CD14-positive monocyte (primary cell): ENCODE measurements at regions not wholly inside any gene's neighbourhood (a gene's known extent, or its start where the extent isn't known, plus 50 kb on each side); places are given as distances from the start of the nearest gene placed in this dataset.

Experiments
- DNase-seq, 3 donors: peaks; one replicate each; pipeline ENCODE4 v3.0.0-alpha.2; 2011 to 2022
- H2AFZ ChIP-seq: 2 replicates; pipeline ENCODE4 v1.6.0; 2012; ENCODE audit warnings: mild to moderate bottlenecking, low read depth, low read length, inconsistent platforms; ENCODE audit not compliant: insufficient read depth, poor library complexity, severe bottlenecking
- H3K27ac ChIP-seq, 2 donors: 1 replicate in 1 of 2; 2 replicates in 1 of 2; pipeline ENCODE4 v1.5.1; 2012 to 2013; ENCODE audit warnings: low read length in 2 of 2, control low read depth in 1 of 2, inconsistent platforms in 1 of 2, low read depth in 1 of 2, mild to moderate bottlenecking in 1 of 2
- H3K27me3 ChIP-seq, 2 donors: one replicate each; pipeline versions ENCODE4 v1.6.0 to v1.6.1; 2011 to 2013; ENCODE audit warnings: low read length in 2 of 2; ENCODE audit not compliant: control insufficient read depth in 2 of 2, insufficient read depth in 2 of 2
- H3K36me3 ChIP-seq, 2 donors: replicated peaks in 1 of 2; 1 replicate in 1 of 2; 2 replicates in 1 of 2; pipeline versions ENCODE4 v1.5.1 to v1.6.1; 2012 to 2013; ENCODE audit warnings: low read length in 2 of 2, control low read depth in 1 of 2, inconsistent platforms in 1 of 2, mild to moderate bottlenecking in 1 of 2; ENCODE audit not compliant: insufficient read depth in 2 of 2, control insufficient read depth in 1 of 2
- H3K4me1 ChIP-seq, 2 donors: 1 replicate in 1 of 2; 2 replicates in 1 of 2; pipeline versions ENCODE4 v1.5.1 to v1.6.1; 2012 to 2013; ENCODE audit warnings: low read length in 2 of 2, control low read depth in 1 of 2, inconsistent platforms in 1 of 2, mild to moderate bottlenecking in 1 of 2, moderate library complexity in 1 of 2; ENCODE audit not compliant: insufficient read depth in 2 of 2, control insufficient read depth in 1 of 2
- H3K4me2 ChIP-seq: replicated peaks from 2 replicates; pipeline ENCODE3; 2012; ENCODE audit warnings: low read length, moderate library complexity, mild to moderate bottlenecking; ENCODE audit not compliant: poor library complexity, severe bottlenecking; ENCODE audit errors: extremely low read depth
- H3K4me3 ChIP-seq, 3 experiments: fragments of 200-600 bp in 1 of 3; sonication (generic) in 1 of 3; replicated peaks in 1 of 3; 1 replicate in 2 of 3; 2 replicates in 1 of 3; pipeline ENCODE4 v1.5.1; 2011 to 2013; ENCODE audit warnings: low read length in 3 of 3, mild to moderate bottlenecking in 3 of 3, control low read depth in 2 of 3, low read depth in 2 of 3, inconsistent platforms in 1 of 3, moderate library complexity in 1 of 3
- H3K79me2 ChIP-seq: 2 replicates; pipeline ENCODE4 v1.6.0; 2012; ENCODE audit warnings: mild to moderate bottlenecking, control low read depth, inconsistent platforms, low read length, moderate library complexity; ENCODE audit not compliant: insufficient read depth
- H3K9ac ChIP-seq: 2 replicates; pipeline ENCODE4 v1.6.0; 2017; ENCODE audit warnings: low read length, mild to moderate bottlenecking; ENCODE audit not compliant: insufficient read depth, poor library complexity, severe bottlenecking
- H3K9me3 ChIP-seq, 2 donors: replicated peaks in 1 of 2; 1 replicate in 1 of 2; 2 replicates in 1 of 2; pipeline versions ENCODE4 v1.5.1 to v1.6.1; 2012 to 2013; ENCODE audit warnings: low read length in 2 of 2, control low read depth in 1 of 2; ENCODE audit not compliant: control insufficient read depth in 1 of 2, insufficient read depth in 1 of 2
- H4K20me1 ChIP-seq: 2 replicates; pipeline ENCODE4 v1.6.0; 2012; ENCODE audit warnings: mild to moderate bottlenecking, low read length, control low read depth, moderate library complexity; ENCODE audit not compliant: insufficient read depth
- H3K27ac Mint-ChIP-seq, 7 donors: one replicate each; pipeline ENCODE4 v1.8.0; 2020; ENCODE audit warnings: mild to moderate bottlenecking in 7 of 7, mixed read lengths in 7 of 7, moderate library complexity in 6 of 7, inconsistent platforms in 2 of 7
- H3K27me3 Mint-ChIP-seq, 3 donors: one replicate each; pipeline ENCODE4 v1.8.0; 2021 to 2022; ENCODE audit warnings: low read depth in 3 of 3, mild to moderate bottlenecking in 3 of 3, mixed read lengths in 3 of 3, moderate library complexity in 3 of 3, inconsistent platforms in 1 of 3
- H3K36me3 Mint-ChIP-seq, 2 donors: one replicate each; pipeline ENCODE4 v1.8.0; 2020; ENCODE audit warnings: mixed read lengths in 2 of 2, inconsistent platforms in 1 of 2, mild to moderate bottlenecking in 1 of 2
- H3K4me1 Mint-ChIP-seq: one replicate; pipeline ENCODE4 v1.8.0; 2020; ENCODE audit warnings: mild to moderate bottlenecking, mixed read lengths
- H3K4me3 Mint-ChIP-seq, 2 donors: one replicate each; pipeline ENCODE4 v1.8.0; 2020; ENCODE audit warnings: mild to moderate bottlenecking in 2 of 2, mixed read lengths in 2 of 2, moderate library complexity in 1 of 2
- H3K9me3 Mint-ChIP-seq, 7 donors: one replicate each; pipeline ENCODE4 v1.8.0; 2020 to 2022; ENCODE audit warnings: mixed read lengths in 7 of 7, mild to moderate bottlenecking in 6 of 7, moderate library complexity in 6 of 7, inconsistent platforms in 2 of 7
- WGBS: methylation state at CpG from one replicate; pipeline ENCODE4 v1.1.5; 2013; ENCODE audit warnings: missing lambda C conversion rate; ENCODE audit not compliant: insufficient coverage; 5-methylcytosine and 5-hydroxymethylcytosine counted together
- intact Hi-C, 2 donors: fragments of 100-400 bp; cut with micrococcal nuclease; formaldehyde crosslinking; loops; one replicate each; pipeline versions ENCODE4 v1.15.0 to v1.15.1; 2023
- TF ChIP-seq, protein P1 (sequence below): fragments of 200-600 bp; IDR thresholded peaks from one replicate; pipeline ENCODE4 v1.8.0; 2022; ENCODE audit warnings: antibody characterized with exemption, mild to moderate bottlenecking

DNA sequence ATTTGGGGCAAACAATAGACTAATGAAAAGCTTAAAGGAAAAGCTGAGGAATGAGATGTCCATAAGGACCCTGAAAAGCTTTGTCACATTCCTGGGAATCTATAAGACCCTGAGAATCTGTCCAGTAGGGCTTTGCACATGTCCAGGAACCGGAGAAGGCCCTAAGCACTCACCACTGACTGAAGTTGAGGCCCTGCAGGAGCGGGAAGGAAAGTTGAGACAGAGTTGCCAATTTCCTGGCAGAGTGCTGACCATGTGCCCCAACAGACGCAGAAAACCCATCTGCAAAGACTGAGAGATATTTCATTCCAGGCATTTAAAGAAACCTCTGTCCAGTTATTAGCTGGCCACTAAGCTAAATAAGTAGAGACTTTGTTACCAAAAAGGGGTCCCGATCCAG, 890.5 kb downstream of the UQCRFS1 start:
- Mint-ChIP-seq H3K9me3 (no peaks in the 10 kb centered on the region), H3K27me3 (peaks cover 0 to 4% (median 3%) of the 10 kb centered on the region in 3 donors), H3K4me3 (no peak overlapping the region), H3K27ac (no peak overlapping the region), H3K36me3 (no peaks in the 10 kb centered on the region), H3K4me1 (no peaks in the 10 kb centered on the region)
- Histone ChIP-seq H3K9me3 (no peaks in the 10 kb centered on the region), H3K79me2 (no peaks in the 10 kb centered on the region), H3K27me3 (no peaks in the 10 kb centered on the region), H3K9ac (no peak overlapping the region), H3K4me3 (no peak overlapping the region), H3K36me3 (no peaks in the 10 kb centered on the region), H3K4me2 (no peak overlapping the region), H3K4me1 (no peaks in the 10 kb centered on the region), H3K27ac (no peak overlapping the region), H4K20me1 (no peaks in the 10 kb centered on the region), H2AFZ (no peak overlapping the region)
- intact Hi-C loops = no loop called here
- DNase-seq = no peak
- TF ChIP-seq, protein P1, sequence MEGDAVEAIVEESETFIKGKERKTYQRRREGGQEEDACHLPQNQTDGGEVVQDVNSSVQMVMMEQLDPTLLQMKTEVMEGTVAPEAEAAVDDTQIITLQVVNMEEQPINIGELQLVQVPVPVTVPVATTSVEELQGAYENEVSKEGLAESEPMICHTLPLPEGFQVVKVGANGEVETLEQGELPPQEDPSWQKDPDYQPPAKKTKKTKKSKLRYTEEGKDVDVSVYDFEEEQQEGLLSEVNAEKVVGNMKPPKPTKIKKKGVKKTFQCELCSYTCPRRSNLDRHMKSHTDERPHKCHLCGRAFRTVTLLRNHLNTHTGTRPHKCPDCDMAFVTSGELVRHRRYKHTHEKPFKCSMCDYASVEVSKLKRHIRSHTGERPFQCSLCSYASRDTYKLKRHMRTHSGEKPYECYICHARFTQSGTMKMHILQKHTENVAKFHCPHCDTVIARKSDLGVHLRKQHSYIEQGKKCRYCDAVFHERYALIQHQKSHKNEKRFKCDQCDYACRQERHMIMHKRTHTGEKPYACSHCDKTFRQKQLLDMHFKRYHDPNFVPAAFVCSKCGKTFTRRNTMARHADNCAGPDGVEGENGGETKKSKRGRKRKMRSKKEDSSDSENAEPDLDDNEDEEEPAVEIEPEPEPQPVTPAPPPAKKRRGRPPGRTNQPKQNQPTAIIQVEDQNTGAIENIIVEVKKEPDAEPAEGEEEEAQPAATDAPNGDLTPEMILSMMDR = no peak
- WGBS = 86% methylated on average over 2 of the region's 4 CpGs

- Histone ChIP-seq H3K79me2 (no peaks in the 10 kb centered on the region), H3K36me3 (no peaks in the 10 kb centered on the region), H3K27ac (no peak overlapping the region), H3K9me3 (no peaks in the 10 kb centered on the region), H3K4me3 (no peak overlapping the region), H3K27me3 (no peaks in the 10 kb centered on the region), H4K20me1 (no peaks in the 10 kb centered on the region), H3K4me2 (no peak overlapping the region), H3K4me1 (no peaks in the 10 kb centered on the region), H3K9ac (no peak overlapping the region), H2AFZ (no peak overlapping the region)
- peaks cover 0 to 2% (median 0%) of the 10 kb centered on the region in 7 donors for H3K9me3 Mint-ChIP-seq
- no peaks in the 10 kb centered on the region for H3K4me1 Mint-ChIP-seq
- H3K27ac Mint-ChIP-seq = no peak overlapping the region
- no peaks in the 10 kb centered on the region for H3K36me3 Mint-ChIP-seq
- DNase-seq = no peak
- TF ChIP-seq, protein P1 = no peak
- peaks cover 0 to 4% (median 3%) of the 10 kb centered on the region in 3 donors for H3K27me3 Mint-ChIP-seq
- intact Hi-C loops = no loop called here
- WGBS = no CpG with 5 or more reads among the region's 1 CpG
- H3K4me3 Mint-ChIP-seq = no peak overlapping the region
These were observed 893.0 kb downstream of the UQCRFS1 start for GRCh38 chr19:28319918-28320317.
